ENCODE measurements at regions not wholly inside any gene's neighbourhood (a gene's known extent, or its start where the extent isn't known, plus 50 kb on each side); places are given as distances from the start of the nearest gene placed in this dataset.

GRCh38 chr6:3906846-3907151, 57.6 kb downstream of the FAM50B start:
- TF ChIP-seq LEF1 (IDR thresholded peaks at IDR 0.05; ENCODE audit: borderline replicate concordance) (no peak), SP1 (IDR thresholded peaks at IDR 0.05) (no peak), TARDBP (IDR thresholded peaks at IDR 0.05) (no peak), ZNF384 (IDR thresholded peaks at IDR 0.05) (no peak)
